Gastroesophageal sphincter (tissue), 4 donors: ENCODE measurements at regions not wholly inside any gene's neighbourhood (a gene's known extent, or its start where the extent isn't known, plus 50 kb on each side); places are given as distances from the start of the nearest gene placed in this dataset.

Experiments
- ATAC-seq: fragments of 150-250 bp; one replicate; pipeline ENCODE4 v1.9.1; 2016; ENCODE audit warnings: mild to moderate bottlenecking, moderate library complexity
- H3K27ac ChIP-seq, 4 donors: fragments of 200-600 bp; sonication (generic) in 3 of 4; 1 replicate in 3 of 4; 2 replicates in 1 of 4; pipeline ENCODE4 v1.5.1; 2016 to 2019
- H3K27me3 ChIP-seq: fragments of 200-600 bp; sonication (generic); one replicate; pipeline ENCODE4 v1.5.1; 2019
- H3K36me3 ChIP-seq, 2 donors: fragments of 200-600 bp; sonication (generic); one replicate each; pipeline ENCODE4 v1.5.1; 2019; ENCODE audit warnings: control low read depth in 1 of 2
- H3K4me1 ChIP-seq, 3 donors: fragments of 200-600 bp; sonication (generic); 1 replicate in 2 of 3; 2 replicates in 1 of 3; pipeline ENCODE4 v1.5.1; 2016 to 2019; ENCODE audit warnings: control low read depth in 2 of 3
- H3K4me3 ChIP-seq, 2 donors: fragments of 200-600 bp; sonication (generic); one replicate each; pipeline ENCODE4 v1.5.1; 2019; ENCODE audit warnings: mild to moderate bottlenecking in 1 of 2, moderate library complexity in 1 of 2
- H3K9me3 ChIP-seq, 3 donors: fragments of 200-600 bp; sonication (generic); one replicate each; pipeline ENCODE4 v1.5.1; 2017 to 2019; ENCODE audit warnings: control low read depth in 2 of 3
- CTCF ChIP-seq, 4 experiments: fragments of 200-600 bp in 2 of 4; fragments of 450-650 bp in 2 of 4; sonication (generic) in 1 of 4; IDR thresholded peaks; one replicate each; pipeline ENCODE4 v1.5.1; 2017 to 2019; ENCODE audit warnings: antibody characterized with exemption in 4 of 4, mild to moderate bottlenecking in 2 of 4, moderate library complexity in 2 of 4
- EP300 ChIP-seq: sonication (generic); formaldehyde crosslinking; IDR thresholded peaks from one replicate; pipeline ENCODE4 v1.6.1; 2017; ENCODE audit warnings: antibody characterized with exemption, mild to moderate bottlenecking
- POLR2A ChIP-seq, 2 donors: fragments of 450-650 bp; IDR thresholded peaks; one replicate each; pipeline ENCODE4 v1.6.1; 2017; ENCODE audit warnings: antibody characterized with exemption in 2 of 2, mild to moderate bottlenecking in 2 of 2, moderate library complexity in 1 of 2
- POLR2AphosphoS5 ChIP-seq: sonication (generic); formaldehyde crosslinking; IDR thresholded peaks from one replicate; pipeline ENCODE4 v1.6.1; 2017; ENCODE audit warnings: antibody characterized with exemption
- WGBS, 2 donors: methylation state at CpG; one replicate each; pipeline ENCODE4 v1.1.5; 2018; ENCODE audit warnings: low coverage in 1 of 2; 5-methylcytosine and 5-hydroxymethylcytosine counted together

GRCh38 chr14:95440496-95440895 lies 76.0 kb downstream of the SYNE3 start:
- Histone ChIP-seq H3K27me3 (peaks cover 10% of the 10 kb centered on the region), H3K9me3 (no peaks in the 10 kb centered on the region), H3K4me3 (no peak overlapping the region), H3K36me3 (peaks cover 0 to 69% of the 10 kb centered on the region in 2 donors), H3K27ac (no peak overlapping the region), H3K4me1 (peaks cover 0 to 9% (median 0%) of the 10 kb centered on the region in 3 donors)
- ATAC-seq: no peak
- 65 to 69% methylated on average over 5 of the region's 5 CpGs for WGBS, 2 donors
- TF ChIP-seq POLR2A (IDR thresholded peaks at IDR 0.05): no peak
- TF ChIP-seq CTCF (IDR thresholded peaks at IDR 0.05): no peak
- TF ChIP-seq EP300: no peak
- TF ChIP-seq POLR2AphosphoS5: no peak

- no peak for ATAC-seq
- H3K4me3 ChIP-seq: no peak overlapping the region
Measured at GRCh38 chr14:95439881-95440280, 76.6 kb downstream of the SYNE3 start.

GRCh38 chr14:95437715-95438114 lies 78.7 kb downstream of the SYNE3 start:
- H3K36me3 ChIP-seq: peaks cover 0 to 78% of the 10 kb centered on the region in 2 donors
- H3K27me3 ChIP-seq: peaks cover 10% of the 10 kb centered on the region
- TF ChIP-seq POLR2A (IDR thresholded peaks at IDR 0.05) (no peak), EP300 (no peak), POLR2AphosphoS5 (no peak), CTCF (IDR thresholded peaks at IDR 0.05) (no peak)
- WGBS, 2 donors: 88 to 100% methylated on average over 2 to 4 of the region's 5 CpGs
- no peaks in the 10 kb centered on the region for H3K9me3 ChIP-seq
- no peak overlapping the region for H3K4me3 ChIP-seq
- H3K27ac ChIP-seq: no peak overlapping the region
- ATAC-seq: no peak
- H3K4me1 ChIP-seq: peaks cover 0 to 6% (median 0%) of the 10 kb centered on the region in 3 donors

More at GRCh38 chr14:95439881-95440280, 76.6 kb downstream of the SYNE3 start:
- Histone ChIP-seq H3K27me3 (peaks cover 10% of the 10 kb centered on the region), H3K9me3 (no peaks in the 10 kb centered on the region), H3K4me1 (peaks cover 0 to 9% (median 0%) of the 10 kb centered on the region in 3 donors), H3K36me3 (peaks cover 0 to 69% of the 10 kb centered on the region in 2 donors), H3K27ac (no peak overlapping the region)
- no peak for TF ChIP-seq EP300
- no peak for TF ChIP-seq CTCF (IDR thresholded peaks at IDR 0.05)
- TF ChIP-seq POLR2AphosphoS5: no peak
- no peak for TF ChIP-seq POLR2A (IDR thresholded peaks at IDR 0.05)
- 76% methylated on average over 5 of the region's 14 CpGs; no CpG with 5 or more reads in 1 of the 2 donors for WGBS, 2 donors

- 58 to 96% methylated on average over 2 to 4 of the region's 4 CpGs for WGBS, 2 donors
- TF ChIP-seq POLR2A (IDR thresholded peaks at IDR 0.05): no peak
- no peak for TF ChIP-seq CTCF (IDR thresholded peaks at IDR 0.05)
- TF ChIP-seq EP300: no peak
- peaks cover 0 to 11% (median 0%) of the 10 kb centered on the region in 3 donors for H3K4me1 ChIP-seq
- peaks cover 10% of the 10 kb centered on the region for H3K27me3 ChIP-seq
- H3K27ac ChIP-seq: no peak overlapping the region
- ATAC-seq: no peak
- H3K4me3 ChIP-seq: no peak overlapping the region
- H3K36me3 ChIP-seq: peaks cover 0 to 88% of the 10 kb centered on the region in 2 donors
- no peaks in the 10 kb centered on the region for H3K9me3 ChIP-seq
Measured at GRCh38 chr14:95436354-95436753, 80.1 kb downstream of the SYNE3 start.

GRCh38 chr14:95434121-95434520 lies 82.3 kb downstream of the SYNE3 start:
- H3K4me1 ChIP-seq: peaks cover 0 to 12% (median 0%) of the 10 kb centered on the region in 3 donors
- WGBS, 2 donors: 33 to 83% methylated on average over 1 of the region's 1 CpG
- H3K36me3 ChIP-seq: peaks cover 0 to 86% of the 10 kb centered on the region in 2 donors
- no peak for ATAC-seq
- no peaks in the 10 kb centered on the region for H3K27me3 ChIP-seq
- no peaks in the 10 kb centered on the region for H3K9me3 ChIP-seq
- H3K4me3 ChIP-seq: no peak overlapping the region
- H3K27ac ChIP-seq: no peak overlapping the region
- TF ChIP-seq POLR2A (IDR thresholded peaks at IDR 0.05) (no peak), EP300 (no peak), POLR2AphosphoS5 (no peak), CTCF (IDR thresholded peaks at IDR 0.05) (no peak)
